CD14-positive monocyte (primary cell): ENCODE measurements at regions not wholly inside any gene's neighbourhood (a gene's known extent, or its start where the extent isn't known, plus 50 kb on each side); places are given as distances from the start of the nearest gene placed in this dataset.

ENCODE experiments used
- DNase-seq, 3 donors: peaks; one replicate each; pipeline ENCODE4 v3.0.0-alpha.2; 2011 to 2022
- H2AFZ ChIP-seq: 2 replicates; pipeline ENCODE4 v1.6.0; 2012; ENCODE audit warnings: mild to moderate bottlenecking, low read depth, low read length, inconsistent platforms; ENCODE audit not compliant: insufficient read depth, poor library complexity, severe bottlenecking
- H3K27ac ChIP-seq, 2 donors: 1 replicate in 1 of 2; 2 replicates in 1 of 2; pipeline ENCODE4 v1.5.1; 2012 to 2013; ENCODE audit warnings: low read length in 2 of 2, control low read depth in 1 of 2, inconsistent platforms in 1 of 2, low read depth in 1 of 2, mild to moderate bottlenecking in 1 of 2
- H3K27me3 ChIP-seq, 2 donors: one replicate each; pipeline versions ENCODE4 v1.6.0 to v1.6.1; 2011 to 2013; ENCODE audit warnings: low read length in 2 of 2; ENCODE audit not compliant: control insufficient read depth in 2 of 2, insufficient read depth in 2 of 2
- H3K36me3 ChIP-seq, 2 donors: replicated peaks in 1 of 2; 1 replicate in 1 of 2; 2 replicates in 1 of 2; pipeline versions ENCODE4 v1.5.1 to v1.6.1; 2012 to 2013; ENCODE audit warnings: low read length in 2 of 2, control low read depth in 1 of 2, inconsistent platforms in 1 of 2, mild to moderate bottlenecking in 1 of 2; ENCODE audit not compliant: insufficient read depth in 2 of 2, control insufficient read depth in 1 of 2
- H3K4me1 ChIP-seq, 2 donors: 1 replicate in 1 of 2; 2 replicates in 1 of 2; pipeline versions ENCODE4 v1.5.1 to v1.6.1; 2012 to 2013; ENCODE audit warnings: low read length in 2 of 2, control low read depth in 1 of 2, inconsistent platforms in 1 of 2, mild to moderate bottlenecking in 1 of 2, moderate library complexity in 1 of 2; ENCODE audit not compliant: insufficient read depth in 2 of 2, control insufficient read depth in 1 of 2
- H3K4me2 ChIP-seq: replicated peaks from 2 replicates; pipeline ENCODE3; 2012; ENCODE audit warnings: low read length, moderate library complexity, mild to moderate bottlenecking; ENCODE audit not compliant: poor library complexity, severe bottlenecking; ENCODE audit errors: extremely low read depth
- H3K4me3 ChIP-seq, 3 experiments: fragments of 200-600 bp in 1 of 3; sonication (generic) in 1 of 3; replicated peaks in 1 of 3; 1 replicate in 2 of 3; 2 replicates in 1 of 3; pipeline ENCODE4 v1.5.1; 2011 to 2013; ENCODE audit warnings: low read length in 3 of 3, mild to moderate bottlenecking in 3 of 3, control low read depth in 2 of 3, low read depth in 2 of 3, inconsistent platforms in 1 of 3, moderate library complexity in 1 of 3
- H3K79me2 ChIP-seq: 2 replicates; pipeline ENCODE4 v1.6.0; 2012; ENCODE audit warnings: mild to moderate bottlenecking, control low read depth, inconsistent platforms, low read length, moderate library complexity; ENCODE audit not compliant: insufficient read depth
- H3K9ac ChIP-seq: 2 replicates; pipeline ENCODE4 v1.6.0; 2017; ENCODE audit warnings: low read length, mild to moderate bottlenecking; ENCODE audit not compliant: insufficient read depth, poor library complexity, severe bottlenecking
- H3K9me3 ChIP-seq, 2 donors: replicated peaks in 1 of 2; 1 replicate in 1 of 2; 2 replicates in 1 of 2; pipeline versions ENCODE4 v1.5.1 to v1.6.1; 2012 to 2013; ENCODE audit warnings: low read length in 2 of 2, control low read depth in 1 of 2; ENCODE audit not compliant: control insufficient read depth in 1 of 2, insufficient read depth in 1 of 2
- H4K20me1 ChIP-seq: 2 replicates; pipeline ENCODE4 v1.6.0; 2012; ENCODE audit warnings: mild to moderate bottlenecking, low read length, control low read depth, moderate library complexity; ENCODE audit not compliant: insufficient read depth
- H3K27ac Mint-ChIP-seq, 7 donors: one replicate each; pipeline ENCODE4 v1.8.0; 2020; ENCODE audit warnings: mild to moderate bottlenecking in 7 of 7, mixed read lengths in 7 of 7, moderate library complexity in 6 of 7, inconsistent platforms in 2 of 7
- H3K27me3 Mint-ChIP-seq, 3 donors: one replicate each; pipeline ENCODE4 v1.8.0; 2021 to 2022; ENCODE audit warnings: low read depth in 3 of 3, mild to moderate bottlenecking in 3 of 3, mixed read lengths in 3 of 3, moderate library complexity in 3 of 3, inconsistent platforms in 1 of 3
- H3K36me3 Mint-ChIP-seq, 2 donors: one replicate each; pipeline ENCODE4 v1.8.0; 2020; ENCODE audit warnings: mixed read lengths in 2 of 2, inconsistent platforms in 1 of 2, mild to moderate bottlenecking in 1 of 2
- H3K4me1 Mint-ChIP-seq: one replicate; pipeline ENCODE4 v1.8.0; 2020; ENCODE audit warnings: mild to moderate bottlenecking, mixed read lengths
- H3K4me3 Mint-ChIP-seq, 2 donors: one replicate each; pipeline ENCODE4 v1.8.0; 2020; ENCODE audit warnings: mild to moderate bottlenecking in 2 of 2, mixed read lengths in 2 of 2, moderate library complexity in 1 of 2
- H3K9me3 Mint-ChIP-seq, 7 donors: one replicate each; pipeline ENCODE4 v1.8.0; 2020 to 2022; ENCODE audit warnings: mixed read lengths in 7 of 7, mild to moderate bottlenecking in 6 of 7, moderate library complexity in 6 of 7, inconsistent platforms in 2 of 7
- WGBS: methylation state at CpG from one replicate; pipeline ENCODE4 v1.1.5; 2013; ENCODE audit warnings: missing lambda C conversion rate; ENCODE audit not compliant: insufficient coverage; 5-methylcytosine and 5-hydroxymethylcytosine counted together
- intact Hi-C, 2 donors: fragments of 100-400 bp; cut with micrococcal nuclease; formaldehyde crosslinking; loops; one replicate each; pipeline versions ENCODE4 v1.15.0 to v1.15.1; 2023
- TF ChIP-seq, protein P1 (sequence below): fragments of 200-600 bp; IDR thresholded peaks from one replicate; pipeline ENCODE4 v1.8.0; 2022; ENCODE audit warnings: antibody characterized with exemption, mild to moderate bottlenecking

DNA sequence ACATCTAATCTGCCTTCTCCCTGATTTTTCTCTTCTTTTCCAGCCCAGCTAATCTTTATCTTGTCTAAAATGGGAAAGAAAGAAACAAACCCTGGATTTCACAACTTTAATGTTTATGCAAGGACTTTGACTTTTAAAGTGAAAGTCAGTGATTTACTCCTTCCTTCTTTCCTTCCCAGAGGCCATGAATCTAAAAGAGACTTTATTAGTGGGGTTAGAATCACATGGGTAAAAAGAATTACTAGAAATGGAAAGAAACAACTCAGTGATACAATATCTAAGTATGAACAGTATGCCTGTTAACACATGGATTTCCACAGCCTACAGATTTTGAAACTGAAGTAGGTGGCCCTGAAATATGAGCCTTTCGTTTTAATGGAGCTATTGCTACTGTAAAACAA, 59.8 kb upstream of the KCNK2 start:
- WGBS = no CpG with 5 or more reads among the region's 1 CpG
- Histone ChIP-seq H3K36me3 (no peaks in the 10 kb centered on the region), H3K4me3 (no peak overlapping the region), H3K9me3 (no peaks in the 10 kb centered on the region), H3K79me2 (no peaks in the 10 kb centered on the region), H4K20me1 (no peaks in the 10 kb centered on the region), H3K27me3 (no peaks in the 10 kb centered on the region), H3K9ac (no peak overlapping the region), H2AFZ (no peak overlapping the region), H3K4me2 (no peak overlapping the region), H3K27ac (no peak overlapping the region), H3K4me1 (no peaks in the 10 kb centered on the region)
- TF ChIP-seq, protein P1, sequence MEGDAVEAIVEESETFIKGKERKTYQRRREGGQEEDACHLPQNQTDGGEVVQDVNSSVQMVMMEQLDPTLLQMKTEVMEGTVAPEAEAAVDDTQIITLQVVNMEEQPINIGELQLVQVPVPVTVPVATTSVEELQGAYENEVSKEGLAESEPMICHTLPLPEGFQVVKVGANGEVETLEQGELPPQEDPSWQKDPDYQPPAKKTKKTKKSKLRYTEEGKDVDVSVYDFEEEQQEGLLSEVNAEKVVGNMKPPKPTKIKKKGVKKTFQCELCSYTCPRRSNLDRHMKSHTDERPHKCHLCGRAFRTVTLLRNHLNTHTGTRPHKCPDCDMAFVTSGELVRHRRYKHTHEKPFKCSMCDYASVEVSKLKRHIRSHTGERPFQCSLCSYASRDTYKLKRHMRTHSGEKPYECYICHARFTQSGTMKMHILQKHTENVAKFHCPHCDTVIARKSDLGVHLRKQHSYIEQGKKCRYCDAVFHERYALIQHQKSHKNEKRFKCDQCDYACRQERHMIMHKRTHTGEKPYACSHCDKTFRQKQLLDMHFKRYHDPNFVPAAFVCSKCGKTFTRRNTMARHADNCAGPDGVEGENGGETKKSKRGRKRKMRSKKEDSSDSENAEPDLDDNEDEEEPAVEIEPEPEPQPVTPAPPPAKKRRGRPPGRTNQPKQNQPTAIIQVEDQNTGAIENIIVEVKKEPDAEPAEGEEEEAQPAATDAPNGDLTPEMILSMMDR = no peak
- no peak overlapping the region for H3K4me3 Mint-ChIP-seq
- H3K36me3 Mint-ChIP-seq = no peaks in the 10 kb centered on the region
- H3K27me3 Mint-ChIP-seq = peaks cover 0 to 2% (median 0%) of the 10 kb centered on the region in 3 donors
- intact Hi-C loops = no loop called here
- H3K27ac Mint-ChIP-seq = no peak overlapping the region
- no peaks in the 10 kb centered on the region for H3K4me1 Mint-ChIP-seq
- peaks cover 0 to 9% (median 0%) of the 10 kb centered on the region in 7 donors for H3K9me3 Mint-ChIP-seq
- DNase-seq = no peak

DNA sequence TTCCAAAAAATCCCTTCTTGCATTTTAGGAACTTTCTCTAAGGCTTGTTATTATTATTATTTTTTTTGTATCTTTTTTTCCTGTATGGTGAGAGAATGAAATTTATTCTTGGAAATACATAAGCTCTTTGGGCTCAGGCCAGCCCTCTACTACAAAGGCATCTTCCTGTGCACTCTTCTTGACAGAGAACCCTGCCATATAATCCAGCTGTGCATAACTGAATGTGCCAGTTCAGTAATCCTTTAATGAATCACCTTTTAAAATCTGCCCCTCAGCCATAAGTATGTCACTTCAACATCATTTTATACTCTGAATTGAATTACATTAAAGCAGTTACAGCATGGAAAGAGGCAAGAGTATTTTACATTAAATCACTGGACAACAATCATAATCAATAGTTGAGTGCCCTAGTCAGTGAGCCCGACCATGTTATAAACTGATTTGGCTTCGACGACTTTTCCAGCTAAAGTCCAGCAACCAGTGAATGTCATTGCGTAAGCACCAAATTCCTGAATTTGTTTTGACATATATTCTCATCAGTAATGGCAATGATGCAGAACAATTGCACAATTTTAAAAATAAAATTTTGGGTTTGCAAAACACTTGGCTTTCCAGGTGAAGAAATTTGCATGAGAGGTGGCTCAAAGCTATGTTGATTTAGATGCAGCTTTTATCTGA, 59.2 kb upstream of the KCNK2 start:
- Histone ChIP-seq H3K9ac (no peak overlapping the region), H3K27ac (no peak overlapping the region), H3K4me3 (no peak overlapping the region), H3K4me1 (no peaks in the 10 kb centered on the region), H3K9me3 (no peaks in the 10 kb centered on the region), H3K27me3 (no peaks in the 10 kb centered on the region), H3K36me3 (no peaks in the 10 kb centered on the region), H3K79me2 (no peaks in the 10 kb centered on the region), H3K4me2 (no peak overlapping the region), H4K20me1 (no peaks in the 10 kb centered on the region), H2AFZ (no peak overlapping the region)
- WGBS = 95% methylated on average over 3 of the region's 4 CpGs
- Mint-ChIP-seq H3K4me3 (no peak overlapping the region), H3K9me3 (peaks cover 0 to 9% (median 0%) of the 10 kb centered on the region in 7 donors), H3K27ac (no peak overlapping the region), H3K27me3 (peaks cover 0 to 2% (median 0%) of the 10 kb centered on the region in 3 donors), H3K36me3 (no peaks in the 10 kb centered on the region), H3K4me1 (no peaks in the 10 kb centered on the region)
- intact Hi-C loops = no loop called here
- DNase-seq = no peak
- TF ChIP-seq, protein P1 = no peak
